Esophagus muscularis mucosa (tissue), 4 donors: ENCODE measurements at regions not wholly inside any gene's neighbourhood (a gene's known extent, or its start where the extent isn't known, plus 50 kb on each side); places are given as distances from the start of the nearest gene placed in this dataset.

ENCODE experiments used
- DNase-seq: peaks from one replicate; pipeline ENCODE4 v3.0.0-alpha.2; 2017; ENCODE audit errors: extremely low spot score
- H3K27ac ChIP-seq, 4 donors: fragments of 200-600 bp; sonication (generic); replicated peaks in 1 of 4; 1 replicate in 3 of 4; 2 replicates in 1 of 4; pipeline ENCODE4 v1.5.1; 2016 to 2019; ENCODE audit warnings: mild to moderate bottlenecking in 1 of 4
- H3K27me3 ChIP-seq, 4 donors: fragments of 200-600 bp; sonication (generic); one replicate each; pipeline versions ENCODE4 v1.5.1 to v1.6.0; 2016 to 2019
- H3K36me3 ChIP-seq, 4 donors: fragments of 200-600 bp; sonication (generic); one replicate each; pipeline ENCODE4 v1.5.1; 2016 to 2019
- H3K4me1 ChIP-seq, 4 donors: fragments of 200-600 bp; sonication (generic); one replicate each; pipeline ENCODE4 v1.5.1; 2016 to 2019
- H3K4me3 ChIP-seq, 4 donors: fragments of 200-600 bp; sonication (generic); 1 replicate in 2 of 4; 2 replicates in 2 of 4; pipeline ENCODE4 v1.5.1; 2016 to 2019; ENCODE audit warnings: mild to moderate bottlenecking in 4 of 4, moderate library complexity in 1 of 4
- H3K9me3 ChIP-seq, 4 donors: fragments of 200-600 bp; sonication (generic); 1 replicate in 3 of 4; 2 replicates in 1 of 4; pipeline ENCODE4 v1.5.1; 2016 to 2019
- EP300 ChIP-seq: sonication (generic); formaldehyde crosslinking; IDR thresholded peaks from one replicate; pipeline ENCODE4 v1.6.1; 2017; ENCODE audit warnings: antibody characterized with exemption
- POLR2A ChIP-seq: fragments of 450-650 bp; IDR thresholded peaks from one replicate; pipeline ENCODE4 v1.6.1; 2017; ENCODE audit warnings: antibody characterized with exemption, moderate library complexity, mild to moderate bottlenecking, low read depth
- POLR2AphosphoS5 ChIP-seq, 2 donors: sonication (generic); formaldehyde crosslinking; IDR thresholded peaks; one replicate each; pipeline ENCODE4 v1.6.1; 2017; ENCODE audit warnings: antibody characterized with exemption in 2 of 2
- WGBS: methylation state at CpG from one replicate; pipeline ENCODE4 v1.1.5; 2018; 5-methylcytosine and 5-hydroxymethylcytosine counted together
- intact Hi-C: fragments of 100-400 bp; cut with DNase I; formaldehyde crosslinking; loops from one replicate; pipeline ENCODE4 v1.15.1; 2023
- TF ChIP-seq, protein P1 (sequence below), 3 experiments: fragments of 200-600 bp in 2 of 3; fragments of 450-650 bp in 1 of 3; sonication (generic) in 2 of 3; IDR thresholded peaks; one replicate each; pipeline ENCODE4 v1.5.1; 2017 to 2019; ENCODE audit warnings: antibody characterized with exemption in 3 of 3, mild to moderate bottlenecking in 2 of 3, moderate library complexity in 1 of 3

DNA sequence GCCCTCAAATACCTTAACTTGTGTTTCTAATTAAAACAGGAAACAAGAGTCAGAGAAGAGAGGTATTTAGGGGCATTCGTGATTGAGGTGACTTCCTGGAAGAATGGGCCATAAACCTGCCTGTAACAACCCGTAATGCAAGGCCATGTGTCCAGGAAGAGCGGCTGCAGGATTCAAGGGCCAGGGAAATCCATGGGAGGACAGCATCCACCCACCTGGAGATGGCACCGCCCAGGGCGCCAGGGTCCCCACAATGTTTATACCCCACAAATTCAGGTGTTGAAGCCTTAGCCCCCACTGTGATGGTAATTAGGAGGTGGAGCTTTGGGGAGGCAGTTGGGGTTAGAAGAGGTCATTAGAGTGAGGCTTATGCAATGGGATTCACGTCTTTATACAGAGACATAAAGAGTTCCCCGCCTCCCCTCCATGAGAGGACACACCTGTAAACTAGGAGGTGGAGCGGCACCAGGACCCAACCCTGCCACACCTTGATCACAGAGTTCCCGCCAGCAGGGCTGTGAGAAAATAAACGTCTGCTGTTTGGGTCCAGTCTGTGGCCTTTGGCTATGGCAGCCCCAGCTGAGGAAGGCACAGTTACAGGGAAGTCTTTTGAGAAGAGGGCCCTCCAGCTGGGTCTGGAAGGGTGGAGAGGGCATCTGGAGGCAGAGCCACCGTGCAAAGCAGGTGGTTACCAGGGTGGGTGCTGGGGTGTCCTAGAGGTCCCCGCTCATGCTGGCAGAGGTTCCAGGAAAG lies 1394.3 kb downstream of the TBC1D22A start:
- WGBS, result 81% methylated on average over 10 of the region's 12 CpGs
- H3K27ac ChIP-seq, result no peak overlapping the region
- intact Hi-C loops, result no loop called here
- no peak for DNase-seq
- no peaks in the 10 kb centered on the region for H3K4me1 ChIP-seq
- H3K27me3 ChIP-seq, result peaks cover 0 to 22% (median 0%) of the 10 kb centered on the region in 4 donors
- no peaks in the 10 kb centered on the region for H3K36me3 ChIP-seq
- peaks cover 0 to 10% (median 0%) of the 10 kb centered on the region in 4 donors for H3K9me3 ChIP-seq
- H3K4me3 ChIP-seq, result no peak overlapping the region
- TF ChIP-seq POLR2A (no peak), POLR2AphosphoS5 (IDR thresholded peaks at IDR 0.05) (no peak), EP300 (no peak)
- TF ChIP-seq, protein P1, sequence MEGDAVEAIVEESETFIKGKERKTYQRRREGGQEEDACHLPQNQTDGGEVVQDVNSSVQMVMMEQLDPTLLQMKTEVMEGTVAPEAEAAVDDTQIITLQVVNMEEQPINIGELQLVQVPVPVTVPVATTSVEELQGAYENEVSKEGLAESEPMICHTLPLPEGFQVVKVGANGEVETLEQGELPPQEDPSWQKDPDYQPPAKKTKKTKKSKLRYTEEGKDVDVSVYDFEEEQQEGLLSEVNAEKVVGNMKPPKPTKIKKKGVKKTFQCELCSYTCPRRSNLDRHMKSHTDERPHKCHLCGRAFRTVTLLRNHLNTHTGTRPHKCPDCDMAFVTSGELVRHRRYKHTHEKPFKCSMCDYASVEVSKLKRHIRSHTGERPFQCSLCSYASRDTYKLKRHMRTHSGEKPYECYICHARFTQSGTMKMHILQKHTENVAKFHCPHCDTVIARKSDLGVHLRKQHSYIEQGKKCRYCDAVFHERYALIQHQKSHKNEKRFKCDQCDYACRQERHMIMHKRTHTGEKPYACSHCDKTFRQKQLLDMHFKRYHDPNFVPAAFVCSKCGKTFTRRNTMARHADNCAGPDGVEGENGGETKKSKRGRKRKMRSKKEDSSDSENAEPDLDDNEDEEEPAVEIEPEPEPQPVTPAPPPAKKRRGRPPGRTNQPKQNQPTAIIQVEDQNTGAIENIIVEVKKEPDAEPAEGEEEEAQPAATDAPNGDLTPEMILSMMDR (IDR thresholded peaks at IDR 0.05), result no peak

DNA sequence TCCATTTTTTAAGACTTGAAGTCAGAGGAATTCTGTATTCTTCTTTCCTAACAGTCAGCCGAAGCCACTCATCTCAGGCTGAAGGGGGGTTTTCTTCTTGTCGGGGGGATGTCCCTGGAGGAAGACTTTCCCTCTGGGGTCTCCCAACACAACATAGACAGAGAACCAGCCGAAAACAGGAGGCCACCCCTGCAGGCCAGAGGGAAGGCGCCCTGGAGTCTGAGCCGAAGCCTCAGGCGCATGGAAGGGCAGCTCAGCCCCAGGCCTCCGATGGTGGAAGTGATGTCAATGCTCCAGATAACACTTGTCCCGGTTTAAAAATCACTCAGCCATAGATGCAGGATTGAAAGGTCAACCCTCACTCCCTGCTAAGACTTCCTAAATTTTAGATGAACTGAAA lies 1393.0 kb downstream of the TBC1D22A start:
- Histone ChIP-seq H3K9me3 (peaks cover 0 to 10% (median 0%) of the 10 kb centered on the region in 4 donors), H3K27me3 (peaks cover 0 to 22% (median 0%) of the 10 kb centered on the region in 4 donors), H3K4me3 (no peak overlapping the region), H3K27ac (no peak overlapping the region), H3K36me3 (no peaks in the 10 kb centered on the region), H3K4me1 (no peaks in the 10 kb centered on the region)
- TF ChIP-seq, protein P1 (IDR thresholded peaks at IDR 0.05), result no peak
- TF ChIP-seq POLR2AphosphoS5 (IDR thresholded peaks at IDR 0.05), result no peak
- TF ChIP-seq EP300, result no peak
- no peak for TF ChIP-seq POLR2A
- no peak for DNase-seq
- WGBS, result 70% methylated on average over 7 of the region's 8 CpGs
- intact Hi-C loops, result no loop called here

DNA sequence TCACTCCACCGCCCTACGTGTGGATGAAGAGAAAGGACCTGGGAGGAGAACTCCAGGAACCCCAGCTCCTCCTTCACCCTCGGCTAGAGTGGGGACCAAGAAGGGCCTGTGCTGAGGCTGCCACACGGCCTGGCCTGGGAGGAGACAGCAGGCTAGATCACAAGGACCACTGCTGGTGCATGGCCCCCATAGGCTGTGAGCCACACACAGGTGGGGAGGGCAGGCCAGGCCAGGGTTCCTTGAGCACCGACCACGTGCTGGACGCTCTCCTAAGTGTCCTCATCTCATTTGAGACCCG lies 1392.4 kb downstream of the TBC1D22A start:
- DNase-seq, result no peak
- no peak overlapping the region for H3K4me3 ChIP-seq
- H3K4me1 ChIP-seq, result no peaks in the 10 kb centered on the region
- no peak overlapping the region for H3K27ac ChIP-seq
- WGBS, result 59% methylated on average over 7 of the region's 8 CpGs
- intact Hi-C loops, result no loop called here
- TF ChIP-seq POLR2A (no peak), EP300 (no peak), POLR2AphosphoS5 (IDR thresholded peaks at IDR 0.05) (no peak)
- TF ChIP-seq, protein P1 (IDR thresholded peaks at IDR 0.05), result no peak
- peaks cover 0 to 22% (median 0%) of the 10 kb centered on the region in 4 donors for H3K27me3 ChIP-seq
- no peaks in the 10 kb centered on the region for H3K36me3 ChIP-seq
- peaks cover 0 to 10% (median 0%) of the 10 kb centered on the region in 4 donors for H3K9me3 ChIP-seq

DNA sequence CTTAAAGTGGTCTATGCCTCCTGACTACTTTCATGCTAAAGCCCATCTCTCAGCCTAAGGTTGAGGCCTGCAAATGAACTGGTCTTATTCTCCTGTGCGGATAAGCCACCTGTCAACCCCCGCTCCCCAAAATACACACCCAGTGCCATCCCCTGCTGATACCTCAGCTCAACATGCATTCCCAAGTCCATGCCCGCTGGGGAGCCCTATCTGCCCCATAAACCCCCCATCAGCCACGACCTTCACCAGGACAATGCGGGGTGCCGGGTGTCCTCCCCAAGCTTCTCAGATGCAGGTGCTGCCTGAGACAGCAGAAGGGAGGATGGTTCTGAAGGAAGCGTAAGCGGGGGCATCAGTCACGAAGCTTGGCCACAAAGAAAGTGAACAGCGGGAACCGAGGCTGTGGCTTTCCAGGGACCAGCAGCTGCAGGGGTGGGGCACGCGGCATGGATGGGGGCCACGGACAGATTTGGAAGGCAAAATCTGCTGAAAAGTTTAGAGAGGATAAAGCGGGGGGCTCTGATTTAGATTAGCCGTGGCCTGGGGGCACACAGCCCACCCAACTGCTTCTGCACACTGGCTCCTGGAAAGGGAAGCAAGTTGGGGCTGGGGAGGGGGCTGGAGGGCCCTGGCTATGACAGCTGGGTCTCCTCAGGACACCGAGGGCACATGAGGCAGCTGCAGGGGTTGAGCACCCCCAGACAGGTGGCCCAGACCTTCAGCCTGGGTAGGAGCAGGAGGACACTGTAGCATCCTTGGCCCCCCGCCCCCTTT lies 1391.9 kb downstream of the TBC1D22A start:
- Histone ChIP-seq H3K27me3 (peaks cover 0 to 22% (median 0%) of the 10 kb centered on the region in 4 donors), H3K27ac (no peak overlapping the region), H3K36me3 (no peaks in the 10 kb centered on the region), H3K4me1 (no peaks in the 10 kb centered on the region), H3K4me3 (no peak overlapping the region), H3K9me3 (peaks cover 0 to 10% (median 0%) of the 10 kb centered on the region in 4 donors)
- WGBS, result 85% methylated on average over 18 of the region's 18 CpGs
- TF ChIP-seq POLR2A (no peak), POLR2AphosphoS5 (IDR thresholded peaks at IDR 0.05) (no peak), EP300 (no peak)
- TF ChIP-seq, protein P1 (IDR thresholded peaks at IDR 0.05), result no peak
- intact Hi-C loops, result no loop called here
- no peak for DNase-seq
